SK-N-MC (cell line): ENCODE measurements at regions not wholly inside any gene's neighbourhood (a gene's known extent, or its start where the extent isn't known, plus 50 kb on each side); places are given as distances from the start of the nearest gene placed in this dataset.

ENCODE experiments used
- FOXP2 ChIP-seq: optimal IDR thresholded peaks from 2 replicates; pipeline ENCODE3; 2011; ENCODE audit warnings: mild to moderate bottlenecking, moderate library complexity; ENCODE audit not compliant: insufficient read depth; ENCODE audit errors: extremely low read length, control extremely low read depth
- POLR2AphosphoS5 ChIP-seq: IDR thresholded peaks from 2 replicates; pipeline ENCODE4 v1.6.1; 2012; ENCODE audit warnings: mild to moderate bottlenecking, low read depth, low read length, borderline replicate concordance

DNA sequence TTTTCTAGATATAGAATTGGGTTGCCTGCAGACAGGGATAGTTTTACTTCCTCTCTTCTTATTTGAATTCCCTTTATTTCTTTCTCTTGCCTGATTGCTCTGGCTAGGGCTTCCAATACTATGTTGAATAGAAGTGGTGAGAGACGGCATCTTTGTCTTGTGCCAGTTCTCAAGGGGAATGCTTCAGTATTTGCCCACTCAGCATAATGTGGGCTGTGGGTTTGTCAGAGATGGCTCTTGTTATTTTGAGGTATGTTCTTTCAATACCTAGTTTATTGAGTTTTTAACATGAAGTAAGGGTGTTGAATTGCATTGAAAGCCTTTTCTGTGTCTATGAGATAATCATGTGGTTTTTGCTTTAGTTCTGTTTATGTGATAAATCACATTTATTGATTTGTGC, 273.9 kb upstream of the CHORDC1 start:
- no peak for TF ChIP-seq POLR2AphosphoS5
- no peak for TF ChIP-seq FOXP2
